GM20000 (cell line): ENCODE measurements at regions not wholly inside any gene's neighbourhood (a gene's known extent, or its start where the extent isn't known, plus 50 kb on each side); places are given as distances from the start of the nearest gene placed in this dataset.

ENCODE experiments used
- DNase-seq: peaks from one replicate; pipeline ENCODE4 v3.0.0; 2012; ENCODE audit warnings: low spot score
- TF ChIP-seq, protein P1 (sequence below): IDR thresholded peaks from 2 replicates; pipeline ENCODE4 v1.5.1; 2012; ENCODE audit warnings: mild to moderate bottlenecking, control low read depth; ENCODE audit errors: extremely low read depth, missing control alignments

DNA sequence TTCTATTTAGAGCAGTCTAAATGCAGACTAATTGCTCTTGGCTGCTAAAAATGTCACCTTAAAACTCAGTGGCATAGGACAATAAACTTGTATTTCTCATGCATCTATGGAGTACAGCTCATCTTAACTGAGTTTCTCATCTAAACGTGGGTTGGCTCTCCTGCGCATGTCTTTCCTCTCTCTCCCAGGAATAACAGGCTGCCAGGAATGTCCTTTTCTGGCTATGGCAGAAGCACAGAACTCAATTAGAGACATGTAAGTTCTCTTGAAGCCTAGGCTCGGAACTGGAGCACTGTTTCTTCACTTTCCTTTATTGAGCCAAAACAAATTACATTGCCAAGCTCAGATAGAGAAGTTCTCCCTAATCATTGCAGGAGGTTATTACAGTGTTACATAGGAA lies 722.3 kb upstream of the FLRT2 start:
- TF ChIP-seq, protein P1, sequence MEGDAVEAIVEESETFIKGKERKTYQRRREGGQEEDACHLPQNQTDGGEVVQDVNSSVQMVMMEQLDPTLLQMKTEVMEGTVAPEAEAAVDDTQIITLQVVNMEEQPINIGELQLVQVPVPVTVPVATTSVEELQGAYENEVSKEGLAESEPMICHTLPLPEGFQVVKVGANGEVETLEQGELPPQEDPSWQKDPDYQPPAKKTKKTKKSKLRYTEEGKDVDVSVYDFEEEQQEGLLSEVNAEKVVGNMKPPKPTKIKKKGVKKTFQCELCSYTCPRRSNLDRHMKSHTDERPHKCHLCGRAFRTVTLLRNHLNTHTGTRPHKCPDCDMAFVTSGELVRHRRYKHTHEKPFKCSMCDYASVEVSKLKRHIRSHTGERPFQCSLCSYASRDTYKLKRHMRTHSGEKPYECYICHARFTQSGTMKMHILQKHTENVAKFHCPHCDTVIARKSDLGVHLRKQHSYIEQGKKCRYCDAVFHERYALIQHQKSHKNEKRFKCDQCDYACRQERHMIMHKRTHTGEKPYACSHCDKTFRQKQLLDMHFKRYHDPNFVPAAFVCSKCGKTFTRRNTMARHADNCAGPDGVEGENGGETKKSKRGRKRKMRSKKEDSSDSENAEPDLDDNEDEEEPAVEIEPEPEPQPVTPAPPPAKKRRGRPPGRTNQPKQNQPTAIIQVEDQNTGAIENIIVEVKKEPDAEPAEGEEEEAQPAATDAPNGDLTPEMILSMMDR, result no peak

GRCh38 chr14:84809158-84809557 lies 720.8 kb upstream of the FLRT2 start:
- no peak for DNase-seq
- TF ChIP-seq, protein P1, result no peak

More for the DNA sequence above, 722.3 kb upstream of the FLRT2 start:
- no peak for DNase-seq

GRCh38 chr14:84814391-84814790 lies 715.6 kb upstream of the FLRT2 start:
- no peak for DNase-seq
- TF ChIP-seq, protein P1, result no peak

DNA sequence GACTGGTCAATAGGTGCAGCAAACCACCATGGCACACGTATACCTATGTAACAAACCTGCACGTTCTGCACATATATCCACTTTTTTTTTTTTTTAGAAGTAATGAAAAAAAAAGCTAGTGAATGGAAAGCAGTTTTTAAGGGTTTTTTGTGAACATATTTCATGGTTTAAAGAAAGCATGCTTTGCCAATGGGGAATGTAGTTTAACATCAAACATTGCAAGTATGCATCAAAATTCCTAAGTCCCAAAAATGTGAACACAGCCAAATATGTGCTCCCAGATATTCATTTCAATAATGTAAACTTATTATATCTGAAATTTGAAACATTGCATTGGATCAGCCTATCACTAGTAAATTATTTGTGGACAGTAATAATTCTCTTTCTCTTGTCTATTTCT lies 710.4 kb upstream of the FLRT2 start:
- TF ChIP-seq, protein P1, result no peak
- no peak for DNase-seq

GRCh38 chr14:84825481-84826251 lies 704.3 kb upstream of the FLRT2 start:
- DNase-seq, result no peak
- TF ChIP-seq, protein P1, result no peak

GRCh38 chr14:84826294-84826693 lies 703.6 kb upstream of the FLRT2 start:
- DNase-seq, result no peak
- TF ChIP-seq, protein P1, result no peak

GRCh38 chr14:84850595-84850994 lies 679.3 kb upstream of the FLRT2 start:
- TF ChIP-seq, protein P1, result no peak
- DNase-seq, result no peak
